ENCODE measurements at regions not wholly inside any gene's neighbourhood (a gene's known extent, or its start where the extent isn't known, plus 50 kb on each side); places are given as distances from the start of the nearest gene placed in this dataset.

- no peak overlapping the region for H3K27ac ChIP-seq (ENCODE audit: low read depth, low read length)
- no peak overlapping the region for H3K4ac ChIP-seq (replicated peaks; ENCODE audit: insufficient read length, low read depth, low read length)
- no peak overlapping the region for H2BK12ac ChIP-seq (ENCODE audit: low read depth, low read length)
- no peak overlapping the region for H2BK5ac ChIP-seq (ENCODE audit: low read depth, low read length)
- FAIRE-seq, result no peak
- H3K23ac ChIP-seq (ENCODE audit: insufficient read length), result no peak overlapping the region
- ChIA-PET CTCF (ENCODE audit: partially characterized antibody) (interaction anchor here (0.6 to 12.2 kb wide), 23 partner anchors 13 to 1249 kb away, joined by 3 to 130 read pairs (median 3); no protein-coding TSS in a partner anchor), POLR2A (ENCODE audit: partially characterized antibody) (no interaction called here)
- no peaks in the 10 kb centered on the region for H4K20me1 ChIP-seq (replicated peaks in 1 of 2; ENCODE audit: control insufficient read depth in 1 of 2, insufficient read depth in 2 of 2, low read length in 2 of 2)
- H2AFZ ChIP-seq (ENCODE audit: low read length), result no peak overlapping the region
- no peak for DNase-seq (ENCODE audit: low read depth in 1 of 2, low spot score in 2 of 2)
- H3K9me3 ChIP-seq (ENCODE audit: insufficient read depth in 2 of 2, low read depth in 1 of 2, low read length in 1 of 2), result no peaks in the 10 kb centered on the region
- H3K56ac ChIP-seq (replicated peaks; ENCODE audit: insufficient read length, low read depth, low read length), result no peak overlapping the region
- no peak overlapping the region for H2AK5ac ChIP-seq (ENCODE audit: low read depth, low read length)
- no peaks in the 10 kb centered on the region for H3K79me2 ChIP-seq (ENCODE audit: control insufficient read depth in 1 of 2, insufficient read depth in 2 of 2, low read length in 2 of 2)
- no peak overlapping the region for H3K4me2 ChIP-seq (ENCODE audit: insufficient read depth in 1 of 2, low read depth in 2 of 2, low read length in 2 of 2)
- H2BK15ac ChIP-seq (ENCODE audit: low read length), result no peak overlapping the region
- peaks cover 0 to 6% (median 0%) of the 10 kb centered on the region in 4 experiments; a peak in 1 of 7 replicates for H3K4me1 ChIP-seq (replicated peaks in 1 of 4; ENCODE audit: control insufficient read depth in 3 of 4, insufficient read depth in 4 of 4, low read length in 3 of 4)
- H3K79me1 ChIP-seq (ENCODE audit: low read depth, low read length), result no peaks in the 10 kb centered on the region; the same call in 1 of the 2 replicates
- H4K5ac ChIP-seq (ENCODE audit: insufficient read length, low read depth, low read length), result no peak overlapping the region
- no peaks in the 10 kb centered on the region for H3K23me2 ChIP-seq (ENCODE audit: low read depth, low read length)
- H4K8ac ChIP-seq (ENCODE audit: extremely low read depth, insufficient read depth, low read length), result no peak overlapping the region
- no peak overlapping the region for H4K91ac ChIP-seq (replicated peaks; ENCODE audit: insufficient read length, low read length)
- no peak overlapping the region for H3K9ac ChIP-seq (replicated peaks in 1 of 4; ENCODE audit: extremely low read depth in 1 of 4, low read depth in 3 of 4, low read length in 3 of 4)
- no peak overlapping the region for H2BK20ac ChIP-seq (ENCODE audit: low read length)
- no peak overlapping the region for H3K18ac ChIP-seq (ENCODE audit: extremely low read depth, low read length)
- H3K14ac ChIP-seq (ENCODE audit: insufficient read length), result no peak overlapping the region
- no peak overlapping the region for H2BK120ac ChIP-seq (replicated peaks; ENCODE audit: low read depth, low read length)
- no peaks in the 10 kb centered on the region for H3K27me3 ChIP-seq (replicated peaks in 1 of 4; ENCODE audit: control insufficient read depth in 3 of 4, extremely low read depth in 1 of 4, insufficient read depth in 3 of 4, low read length in 3 of 4)
- no peaks in the 10 kb centered on the region for H3K36me3 ChIP-seq (ENCODE audit: control insufficient read depth in 2 of 4, insufficient read depth in 4 of 4, low read length in 3 of 4)
- 93% methylated on average over 7 of the region's 7 CpGs; no CpG with 5 or more reads in 1 of the 2 experiments for WGBS, 2 experiments (ENCODE audit: extremely low coverage in 1 of 2, insufficient coverage in 1 of 2, insufficient read length in 1 of 2, insufficient replicate concordance in 2 of 2, low coverage in 1 of 2, low lambda C conversion rate in 2 of 2, missing lambda C conversion rate in 1 of 2)
- H3K4me3 ChIP-seq (ENCODE audit: extremely low read depth in 1 of 4, insufficient read depth in 2 of 4, low read depth in 3 of 4, low read length in 4 of 4), result no peak overlapping the region
- no peak for TF ChIP-seq RAD21 (IDR thresholded peaks at IDR 0.05 in 1 of 2, conservative IDR thresholded peaks at IDR 0.05 in 1 of 2; ENCODE audit: low read depth in 2 of 2, low read length in 2 of 2)
- no peak for TF ChIP-seq CTBP2 (IDR thresholded peaks at IDR 0.05; ENCODE audit: borderline replicate concordance, insufficient read depth, insufficient read length, low read length)
- TF ChIP-seq CHD2 (IDR thresholded peaks at IDR 0.05; ENCODE audit: low read length), result no peak
- TF ChIP-seq FOSL1 (IDR thresholded peaks at IDR 0.05; ENCODE audit: insufficient read depth, low read depth, low read length), result no peak
- TF ChIP-seq SUZ12 (IDR thresholded peaks at IDR 0.05; ENCODE audit: low read length), result no peak
- no peak for TF ChIP-seq E2F6 (IDR thresholded peaks at IDR 0.05)
- no peak for TF ChIP-seq JUND (IDR thresholded peaks at IDR 0.05; ENCODE audit: low read length)
- no peak for TF ChIP-seq SIRT6 (IDR thresholded peaks at IDR 0.05; ENCODE audit: low read length)
Measured at GRCh38 chr5:82352146-82352791, 74.1 kb upstream of the RPS23 start.

Data from H1 (cell line).